Endothelial cell of umbilical vein (primary cell): ENCODE measurements at regions not wholly inside any gene's neighbourhood (a gene's known extent, or its start where the extent isn't known, plus 50 kb on each side); places are given as distances from the start of the nearest gene placed in this dataset.
"Not testable (repeated sequence)": the region's sequence is repeated elsewhere in the genome, so short reads cannot be mapped to it uniquely, and the experiment has no call there.

ENCODE experiments used
- CTCF ChIP-seq, 2 donors: IDR thresholded peaks; 1 replicate in 1 of 2; 2 replicates in 1 of 2; pipeline ENCODE4 v1.5.1; 2011; ENCODE audit warnings: low read length in 2 of 2, mild to moderate bottlenecking in 2 of 2, moderate library complexity in 2 of 2, control low read depth in 1 of 2, inconsistent platforms in 1 of 2, low read depth in 1 of 2; ENCODE audit not compliant: insufficient read depth in 1 of 2; ENCODE audit errors: extremely low read depth in 1 of 2
- EZH2 ChIP-seq: IDR thresholded peaks from 2 replicates; pipeline ENCODE4 v1.6.1; 2012; ENCODE audit warnings: borderline replicate concordance, low read depth, mild to moderate bottlenecking, moderate library complexity, low read length, inconsistent platforms; ENCODE audit not compliant: severe bottlenecking
- JUN ChIP-seq: IDR thresholded peaks from 2 replicates; pipeline ENCODE4 v1.6.1; 2011; ENCODE audit warnings: borderline replicate concordance, low read depth; ENCODE audit not compliant: insufficient read length, insufficient read depth
- POLR2AphosphoS5 ChIP-seq: IDR thresholded peaks from 2 replicates; pipeline ENCODE4 v1.6.1; 2012; ENCODE audit warnings: low read depth, mild to moderate bottlenecking, control low read depth, low read length, moderate library complexity; ENCODE audit not compliant: insufficient read depth
- TF ChIP-seq, protein P1 (sequence below): IDR thresholded peaks from 2 replicates; pipeline ENCODE4 v1.6.1; 2011; ENCODE audit not compliant: insufficient read depth, insufficient read length

DNA sequence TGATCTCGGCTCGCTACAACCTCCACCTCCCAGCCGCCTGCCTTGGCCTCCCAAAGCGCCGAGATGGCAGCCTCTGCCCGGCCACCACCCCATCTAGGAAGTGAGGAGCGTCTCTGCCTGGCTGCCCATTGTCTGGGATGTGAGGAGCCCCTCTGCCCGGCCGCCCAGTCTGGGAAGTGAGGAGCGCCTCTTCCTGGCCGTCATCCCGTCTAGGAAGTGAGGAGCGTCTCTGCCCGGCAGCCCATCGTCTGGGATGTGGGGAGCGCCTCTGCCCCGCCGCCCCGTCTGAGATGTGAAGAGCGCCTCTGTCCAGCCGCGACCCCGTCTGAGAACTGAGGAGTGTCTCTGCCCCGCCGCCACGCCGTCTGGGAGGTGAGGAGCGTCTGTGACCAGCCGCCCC is 52.9 kb upstream of the WDR11 start:
- TF ChIP-seq CTCF (IDR thresholded peaks at IDR 0.05; ENCODE audit: extremely low read depth in 1 of 2, insufficient read depth in 1 of 2, low read depth in 1 of 2, low read length in 2 of 2); JUN; EZH2; POLR2AphosphoS5: not testable (repeated sequence)
- TF ChIP-seq, protein P1, sequence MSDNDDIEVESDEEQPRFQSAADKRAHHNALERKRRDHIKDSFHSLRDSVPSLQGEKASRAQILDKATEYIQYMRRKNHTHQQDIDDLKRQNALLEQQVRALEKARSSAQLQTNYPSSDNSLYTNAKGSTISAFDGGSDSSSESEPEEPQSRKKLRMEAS: not testable (repeated sequence)
